ES-I3 (cell line): ENCODE measurements at regions not wholly inside any gene's neighbourhood (a gene's known extent, or its start where the extent isn't known, plus 50 kb on each side); places are given as distances from the start of the nearest gene placed in this dataset.
"Not testable (repeated sequence)": the region's sequence is repeated elsewhere in the genome, so short reads cannot be mapped to it uniquely, and the experiment has no call there.

ENCODE experiments used
- H3K36me3 ChIP-seq: 2 replicates; pipeline ENCODE4 v1.6.1; 2013; ENCODE audit warnings: mild to moderate bottlenecking, low read length, control low read depth, moderate library complexity; ENCODE audit not compliant: insufficient read depth
- H3K4me1 ChIP-seq: 2 replicates; pipeline ENCODE4 v1.6.1; 2013; ENCODE audit warnings: mild to moderate bottlenecking, control low read depth, low read length; ENCODE audit not compliant: insufficient read depth
- H3K9ac ChIP-seq: 2 replicates; pipeline ENCODE4 v1.6.1; 2013; ENCODE audit warnings: low read depth, mild to moderate bottlenecking, low read length, moderate library complexity
- H3K9me3 ChIP-seq: 2 replicates; pipeline ENCODE4 v1.6.1; 2013; ENCODE audit warnings: mild to moderate bottlenecking, low read length, moderate library complexity; ENCODE audit not compliant: control insufficient read depth, insufficient read depth

GRCh38 chr3:82567029-82567600, 805.7 kb upstream of the GBE1 start:
- no peaks in the 10 kb centered on the region for H3K36me3 ChIP-seq
- no peaks in the 10 kb centered on the region for H3K4me1 ChIP-seq
- no peaks in the 10 kb centered on the region for H3K9me3 ChIP-seq
- H3K9ac ChIP-seq, result no peak overlapping the region

GRCh38 chr3:82562896-82563295, 801.5 kb upstream of the GBE1 start:
- H3K9ac ChIP-seq, result no peak overlapping the region
- no peaks in the 10 kb centered on the region for H3K36me3 ChIP-seq
- peaks cover 4% of the 10 kb centered on the region; the same call in 1 of the 2 replicates for H3K4me1 ChIP-seq
- H3K9me3 ChIP-seq, result no peaks in the 10 kb centered on the region

- Histone ChIP-seq H3K9ac (no peak overlapping the region), H3K9me3 (no peaks in the 10 kb centered on the region), H3K4me1 (peaks cover 5% of the 10 kb centered on the region; the same call in 1 of the 2 replicates), H3K36me3 (no peaks in the 10 kb centered on the region)
Measured at GRCh38 chr3:82561784-82562183, 800.3 kb upstream of the GBE1 start.

GRCh38 chr3:82558081-82558480, 796.6 kb upstream of the GBE1 start:
- Histone ChIP-seq H3K9ac (no peak overlapping the region), H3K4me1 (peaks cover 23% of the 10 kb centered on the region), H3K36me3 (no peaks in the 10 kb centered on the region), H3K9me3 (no peaks in the 10 kb centered on the region)

- H3K36me3 ChIP-seq, result no peaks in the 10 kb centered on the region
- peaks cover 23% of the 10 kb centered on the region for H3K4me1 ChIP-seq
- no peaks in the 10 kb centered on the region for H3K9me3 ChIP-seq
- no peak overlapping the region for H3K9ac ChIP-seq
Measured at GRCh38 chr3:82556113-82556512, 794.7 kb upstream of the GBE1 start.

GRCh38 chr3:82542556-82542955, 781.1 kb upstream of the GBE1 start:
- not testable (repeated sequence) for H3K36me3 ChIP-seq, H3K9me3 ChIP-seq, H3K4me1 ChIP-seq, H3K9ac ChIP-seq

GRCh38 chr3:82521657-82522056, 760.2 kb upstream of the GBE1 start:
- Histone ChIP-seq H3K36me3 (no peaks in the 10 kb centered on the region), H3K9me3 (no peaks in the 10 kb centered on the region), H3K4me1 (peaks cover 3% of the 10 kb centered on the region; the same call in 1 of the 2 replicates), H3K9ac (no peak overlapping the region)

GRCh38 chr3:82520846-82521245, 759.4 kb upstream of the GBE1 start:
- no peaks in the 10 kb centered on the region for H3K9me3 ChIP-seq
- H3K36me3 ChIP-seq, result no peaks in the 10 kb centered on the region
- H3K9ac ChIP-seq, result no peak overlapping the region
- H3K4me1 ChIP-seq, result peaks cover 3% of the 10 kb centered on the region; the same call in 1 of the 2 replicates

GRCh38 chr3:82509951-82510603, 748.6 kb upstream of the GBE1 start:
- H3K9ac ChIP-seq, result no peak overlapping the region
- no peaks in the 10 kb centered on the region for H3K36me3 ChIP-seq
- H3K9me3 ChIP-seq, result no peaks in the 10 kb centered on the region; the same call in 1 of the 2 replicates
- H3K4me1 ChIP-seq, result no peaks in the 10 kb centered on the region

- no peaks in the 10 kb centered on the region for H3K36me3 ChIP-seq
- H3K9me3 ChIP-seq, result no peaks in the 10 kb centered on the region; the same call in 1 of the 2 replicates
- H3K4me1 ChIP-seq, result no peaks in the 10 kb centered on the region
- H3K9ac ChIP-seq, result no peak overlapping the region
Measured at GRCh38 chr3:82509106-82509842, 747.8 kb upstream of the GBE1 start.

- H3K36me3 ChIP-seq, result no peaks in the 10 kb centered on the region
- no peaks in the 10 kb centered on the region for H3K9me3 ChIP-seq
- no peaks in the 10 kb centered on the region for H3K4me1 ChIP-seq
- H3K9ac ChIP-seq, result no peak overlapping the region
Measured at GRCh38 chr3:82506204-82506603, 744.8 kb upstream of the GBE1 start.

GRCh38 chr3:82505079-82505756, 743.8 kb upstream of the GBE1 start:
- no peaks in the 10 kb centered on the region for H3K4me1 ChIP-seq
- no peaks in the 10 kb centered on the region for H3K36me3 ChIP-seq
- H3K9me3 ChIP-seq, result no peaks in the 10 kb centered on the region
- H3K9ac ChIP-seq, result no peak overlapping the region

- no peak overlapping the region for H3K9ac ChIP-seq
Measured at GRCh38 chr3:82498186-82498585, 736.7 kb upstream of the GBE1 start.

GRCh38 chr3:82496890-82497560, 735.6 kb upstream of the GBE1 start:
- Histone ChIP-seq H3K36me3 (no peaks in the 10 kb centered on the region), H3K9ac (no peak overlapping the region), H3K9me3 (no peaks in the 10 kb centered on the region), H3K4me1 (no peaks in the 10 kb centered on the region)

More at GRCh38 chr3:82498186-82498585, 736.7 kb upstream of the GBE1 start:
- Histone ChIP-seq H3K36me3 (no peaks in the 10 kb centered on the region), H3K9me3 (no peaks in the 10 kb centered on the region), H3K4me1 (no peaks in the 10 kb centered on the region)
